ENCODE measurements at regions not wholly inside any gene's neighbourhood (a gene's known extent, or its start where the extent isn't known, plus 50 kb on each side); places are given as distances from the start of the nearest gene placed in this dataset.

DNA sequence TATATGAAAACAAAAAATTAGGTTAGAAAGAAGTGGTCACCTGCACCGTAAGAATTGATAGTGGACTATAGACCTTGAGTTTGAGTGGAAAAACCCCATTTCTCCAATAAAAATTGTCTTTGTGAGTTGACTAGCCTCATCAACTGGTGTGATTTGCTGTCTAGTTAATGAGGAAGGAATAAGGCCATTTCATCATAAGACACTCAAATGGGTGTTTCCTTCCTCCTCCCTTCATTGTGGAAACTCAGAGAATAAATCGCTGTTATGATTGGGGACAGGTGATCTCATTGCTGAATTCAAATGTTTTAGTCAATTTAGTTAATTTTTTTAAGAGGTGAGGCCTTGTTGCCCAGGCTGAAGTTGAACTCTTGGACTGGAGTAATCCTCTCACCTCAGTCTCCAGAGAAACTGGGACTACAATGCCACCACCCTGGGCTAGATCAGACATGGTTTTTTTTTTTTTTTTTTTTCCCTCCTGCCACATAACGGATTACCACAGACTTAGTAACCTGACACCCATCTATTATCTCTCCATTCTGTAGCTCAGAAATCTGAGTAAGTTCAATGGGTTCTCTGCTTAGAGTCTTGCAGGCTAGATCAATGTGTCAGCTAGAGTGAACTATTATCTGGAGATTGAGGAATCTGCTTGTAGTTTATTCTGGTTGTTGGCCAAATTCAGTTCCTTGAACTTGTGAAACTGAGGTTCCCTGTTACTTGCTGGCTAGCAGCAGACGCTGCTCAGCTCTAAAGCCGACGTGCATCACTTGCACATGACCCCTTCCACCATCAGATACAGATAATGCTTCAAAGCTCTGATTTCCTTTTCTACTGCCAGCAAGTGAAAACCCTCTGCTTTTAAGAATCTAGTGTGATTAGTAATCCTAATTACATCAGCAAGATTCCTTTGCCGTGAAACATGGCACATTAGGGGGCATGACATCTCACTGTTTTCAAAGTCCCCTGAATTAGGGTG lies 663.8 kb upstream of the CDH9 start:
- TF ChIP-seq YY1 (IDR thresholded peaks at IDR 0.05; ENCODE audit: low read depth), result no peak
- TF ChIP-seq TAF1 (IDR thresholded peaks at IDR 0.05; ENCODE audit: low read depth), result no peak
- TF ChIP-seq FOXM1 (IDR thresholded peaks at IDR 0.05; ENCODE audit: borderline replicate concordance, low read depth), result no peak
- TF ChIP-seq, protein P1, sequence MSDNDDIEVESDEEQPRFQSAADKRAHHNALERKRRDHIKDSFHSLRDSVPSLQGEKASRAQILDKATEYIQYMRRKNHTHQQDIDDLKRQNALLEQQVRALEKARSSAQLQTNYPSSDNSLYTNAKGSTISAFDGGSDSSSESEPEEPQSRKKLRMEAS (IDR thresholded peaks at IDR 0.05), result no peak
- no peak for TF ChIP-seq TEAD4 (IDR thresholded peaks at IDR 0.05)
- TF ChIP-seq, protein P2, sequence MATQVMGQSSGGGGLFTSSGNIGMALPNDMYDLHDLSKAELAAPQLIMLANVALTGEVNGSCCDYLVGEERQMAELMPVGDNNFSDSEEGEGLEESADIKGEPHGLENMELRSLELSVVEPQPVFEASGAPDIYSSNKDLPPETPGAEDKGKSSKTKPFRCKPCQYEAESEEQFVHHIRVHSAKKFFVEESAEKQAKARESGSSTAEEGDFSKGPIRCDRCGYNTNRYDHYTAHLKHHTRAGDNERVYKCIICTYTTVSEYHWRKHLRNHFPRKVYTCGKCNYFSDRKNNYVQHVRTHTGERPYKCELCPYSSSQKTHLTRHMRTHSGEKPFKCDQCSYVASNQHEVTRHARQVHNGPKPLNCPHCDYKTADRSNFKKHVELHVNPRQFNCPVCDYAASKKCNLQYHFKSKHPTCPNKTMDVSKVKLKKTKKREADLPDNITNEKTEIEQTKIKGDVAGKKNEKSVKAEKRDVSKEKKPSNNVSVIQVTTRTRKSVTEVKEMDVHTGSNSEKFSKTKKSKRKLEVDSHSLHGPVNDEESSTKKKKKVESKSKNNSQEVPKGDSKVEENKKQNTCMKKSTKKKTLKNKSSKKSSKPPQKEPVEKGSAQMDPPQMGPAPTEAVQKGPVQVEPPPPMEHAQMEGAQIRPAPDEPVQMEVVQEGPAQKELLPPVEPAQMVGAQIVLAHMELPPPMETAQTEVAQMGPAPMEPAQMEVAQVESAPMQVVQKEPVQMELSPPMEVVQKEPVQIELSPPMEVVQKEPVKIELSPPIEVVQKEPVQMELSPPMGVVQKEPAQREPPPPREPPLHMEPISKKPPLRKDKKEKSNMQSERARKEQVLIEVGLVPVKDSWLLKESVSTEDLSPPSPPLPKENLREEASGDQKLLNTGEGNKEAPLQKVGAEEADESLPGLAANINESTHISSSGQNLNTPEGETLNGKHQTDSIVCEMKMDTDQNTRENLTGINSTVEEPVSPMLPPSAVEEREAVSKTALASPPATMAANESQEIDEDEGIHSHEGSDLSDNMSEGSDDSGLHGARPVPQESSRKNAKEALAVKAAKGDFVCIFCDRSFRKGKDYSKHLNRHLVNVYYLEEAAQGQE (IDR thresholded peaks at IDR 0.05; ENCODE audit: low read depth), result no peak
- no peak for TF ChIP-seq CEBPB (IDR thresholded peaks at IDR 0.05)
- no peak for TF ChIP-seq TCF12 (IDR thresholded peaks at IDR 0.05; ENCODE audit: low read depth)
- TF ChIP-seq RAD21 (IDR thresholded peaks at IDR 0.05; ENCODE audit: low read depth), result no peak
- no peak for TF ChIP-seq NFIC (IDR thresholded peaks at IDR 0.05)
- no peak for TF ChIP-seq ZBTB7A (IDR thresholded peaks at IDR 0.05; ENCODE audit: low read depth)
- no peak for TF ChIP-seq EP300 (IDR thresholded peaks at IDR 0.05; ENCODE audit: borderline replicate concordance)
- TF ChIP-seq, protein P3, sequence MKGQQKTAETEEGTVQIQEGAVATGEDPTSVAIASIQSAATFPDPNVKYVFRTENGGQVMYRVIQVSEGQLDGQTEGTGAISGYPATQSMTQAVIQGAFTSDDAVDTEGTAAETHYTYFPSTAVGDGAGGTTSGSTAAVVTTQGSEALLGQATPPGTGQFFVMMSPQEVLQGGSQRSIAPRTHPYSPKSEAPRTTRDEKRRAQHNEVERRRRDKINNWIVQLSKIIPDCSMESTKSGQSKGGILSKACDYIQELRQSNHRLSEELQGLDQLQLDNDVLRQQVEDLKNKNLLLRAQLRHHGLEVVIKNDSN (IDR thresholded peaks at IDR 0.05), result no peak
- TF ChIP-seq EGR1 (IDR thresholded peaks at IDR 0.05), result no peak

Data from Ishikawa (cell line).